ENCODE measurements at regions not wholly inside any gene's neighbourhood (a gene's known extent, or its start where the extent isn't known, plus 50 kb on each side); places are given as distances from the start of the nearest gene placed in this dataset.

DNA sequence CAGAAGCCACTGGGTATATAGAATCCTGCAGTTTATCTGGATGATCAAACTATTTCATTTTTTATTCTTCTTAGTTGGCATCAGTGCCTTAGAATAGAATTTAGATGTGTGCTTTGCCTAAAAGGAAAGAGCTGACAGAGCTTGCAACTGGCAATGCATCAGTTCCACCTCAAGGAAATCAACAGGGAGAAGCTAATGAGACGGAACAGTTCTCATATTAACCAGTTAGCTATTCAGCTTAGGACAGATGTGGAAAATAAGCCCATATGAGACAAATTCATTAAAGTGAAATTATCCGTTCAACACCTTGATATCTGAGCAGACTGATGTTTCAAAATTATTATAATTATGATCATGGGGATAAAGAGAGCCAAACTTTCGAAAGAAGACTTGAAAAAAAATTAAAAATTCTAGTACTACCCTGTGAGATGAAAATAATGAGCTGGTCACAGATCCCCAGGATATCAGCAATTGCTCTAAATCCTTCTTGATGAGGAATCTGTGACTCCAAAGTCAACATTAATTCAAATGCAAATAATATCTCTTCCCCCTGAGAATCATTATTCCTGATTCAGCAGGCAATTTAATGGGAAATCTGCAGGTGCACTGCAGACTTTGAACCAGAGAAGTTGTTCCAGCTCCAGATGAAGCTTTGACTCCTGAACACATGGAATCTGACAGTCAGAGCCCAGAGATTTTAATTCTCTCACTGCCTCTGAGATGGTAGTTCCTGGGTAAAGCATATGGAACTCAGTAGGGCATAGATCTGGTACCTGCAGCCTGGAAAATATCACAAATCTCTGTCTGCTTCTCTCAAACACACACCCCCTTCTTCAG is 486.8 kb downstream of the FOXO1 start:
- Mint-ChIP-seq H3K27me3 (ENCODE audit: low read depth) (peaks cover 55% of the 10 kb centered on the region), H3K9me3 (no peaks in the 10 kb centered on the region), H3K36me3 (no peaks in the 10 kb centered on the region), H3K4me1 (peaks cover 12% of the 10 kb centered on the region), H3K27ac (no peak overlapping the region), H3K4me3 (no peak overlapping the region)
- ChIA-PET CTCF (interaction anchor here (1.0 to 1.5 kb wide), 2 partner anchors 8 to 502 kb away, joined by 5 to 7 read pairs; no protein-coding TSS in a partner anchor), POLR2A (no interaction called here)
- ATAC-seq (no peak), DNase-seq (ENCODE audit: low spot score) (no peak)
- TF ChIP-seq OVOL2 (CRISPR knock-in tag; IDR thresholded peaks at IDR 0.05; ENCODE audit: borderline replicate concordance): no peak
- no peak for TF ChIP-seq ZNF317 (CRISPR knock-in tag; IDR thresholded peaks at IDR 0.05; ENCODE audit: borderline replicate concordance, low read depth)
- no peak for TF ChIP-seq ZNF121 (CRISPR knock-in tag; IDR thresholded peaks at IDR 0.05)
- TF ChIP-seq, protein P1, sequence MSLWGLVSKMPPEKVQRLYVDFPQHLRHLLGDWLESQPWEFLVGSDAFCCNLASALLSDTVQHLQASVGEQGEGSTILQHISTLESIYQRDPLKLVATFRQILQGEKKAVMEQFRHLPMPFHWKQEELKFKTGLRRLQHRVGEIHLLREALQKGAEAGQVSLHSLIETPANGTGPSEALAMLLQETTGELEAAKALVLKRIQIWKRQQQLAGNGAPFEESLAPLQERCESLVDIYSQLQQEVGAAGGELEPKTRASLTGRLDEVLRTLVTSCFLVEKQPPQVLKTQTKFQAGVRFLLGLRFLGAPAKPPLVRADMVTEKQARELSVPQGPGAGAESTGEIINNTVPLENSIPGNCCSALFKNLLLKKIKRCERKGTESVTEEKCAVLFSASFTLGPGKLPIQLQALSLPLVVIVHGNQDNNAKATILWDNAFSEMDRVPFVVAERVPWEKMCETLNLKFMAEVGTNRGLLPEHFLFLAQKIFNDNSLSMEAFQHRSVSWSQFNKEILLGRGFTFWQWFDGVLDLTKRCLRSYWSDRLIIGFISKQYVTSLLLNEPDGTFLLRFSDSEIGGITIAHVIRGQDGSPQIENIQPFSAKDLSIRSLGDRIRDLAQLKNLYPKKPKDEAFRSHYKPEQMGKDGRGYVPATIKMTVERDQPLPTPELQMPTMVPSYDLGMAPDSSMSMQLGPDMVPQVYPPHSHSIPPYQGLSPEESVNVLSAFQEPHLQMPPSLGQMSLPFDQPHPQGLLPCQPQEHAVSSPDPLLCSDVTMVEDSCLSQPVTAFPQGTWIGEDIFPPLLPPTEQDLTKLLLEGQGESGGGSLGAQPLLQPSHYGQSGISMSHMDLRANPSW (CRISPR knock-in tag; conservative IDR thresholded peaks at IDR 0.05; ENCODE audit: low read depth): no peak
- TF ChIP-seq, protein P2, sequence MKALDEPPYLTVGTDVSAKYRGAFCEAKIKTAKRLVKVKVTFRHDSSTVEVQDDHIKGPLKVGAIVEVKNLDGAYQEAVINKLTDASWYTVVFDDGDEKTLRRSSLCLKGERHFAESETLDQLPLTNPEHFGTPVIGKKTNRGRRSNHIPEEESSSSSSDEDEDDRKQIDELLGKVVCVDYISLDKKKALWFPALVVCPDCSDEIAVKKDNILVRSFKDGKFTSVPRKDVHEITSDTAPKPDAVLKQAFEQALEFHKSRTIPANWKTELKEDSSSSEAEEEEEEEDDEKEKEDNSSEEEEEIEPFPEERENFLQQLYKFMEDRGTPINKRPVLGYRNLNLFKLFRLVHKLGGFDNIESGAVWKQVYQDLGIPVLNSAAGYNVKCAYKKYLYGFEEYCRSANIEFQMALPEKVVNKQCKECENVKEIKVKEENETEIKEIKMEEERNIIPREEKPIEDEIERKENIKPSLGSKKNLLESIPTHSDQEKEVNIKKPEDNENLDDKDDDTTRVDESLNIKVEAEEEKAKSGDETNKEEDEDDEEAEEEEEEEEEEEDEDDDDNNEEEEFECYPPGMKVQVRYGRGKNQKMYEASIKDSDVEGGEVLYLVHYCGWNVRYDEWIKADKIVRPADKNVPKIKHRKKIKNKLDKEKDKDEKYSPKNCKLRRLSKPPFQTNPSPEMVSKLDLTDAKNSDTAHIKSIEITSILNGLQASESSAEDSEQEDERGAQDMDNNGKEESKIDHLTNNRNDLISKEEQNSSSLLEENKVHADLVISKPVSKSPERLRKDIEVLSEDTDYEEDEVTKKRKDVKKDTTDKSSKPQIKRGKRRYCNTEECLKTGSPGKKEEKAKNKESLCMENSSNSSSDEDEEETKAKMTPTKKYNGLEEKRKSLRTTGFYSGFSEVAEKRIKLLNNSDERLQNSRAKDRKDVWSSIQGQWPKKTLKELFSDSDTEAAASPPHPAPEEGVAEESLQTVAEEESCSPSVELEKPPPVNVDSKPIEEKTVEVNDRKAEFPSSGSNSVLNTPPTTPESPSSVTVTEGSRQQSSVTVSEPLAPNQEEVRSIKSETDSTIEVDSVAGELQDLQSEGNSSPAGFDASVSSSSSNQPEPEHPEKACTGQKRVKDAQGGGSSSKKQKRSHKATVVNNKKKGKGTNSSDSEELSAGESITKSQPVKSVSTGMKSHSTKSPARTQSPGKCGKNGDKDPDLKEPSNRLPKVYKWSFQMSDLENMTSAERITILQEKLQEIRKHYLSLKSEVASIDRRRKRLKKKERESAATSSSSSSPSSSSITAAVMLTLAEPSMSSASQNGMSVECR (CRISPR knock-in tag; IDR thresholded peaks at IDR 0.05; ENCODE audit: borderline replicate concordance): no peak
- TF ChIP-seq, protein P3, sequence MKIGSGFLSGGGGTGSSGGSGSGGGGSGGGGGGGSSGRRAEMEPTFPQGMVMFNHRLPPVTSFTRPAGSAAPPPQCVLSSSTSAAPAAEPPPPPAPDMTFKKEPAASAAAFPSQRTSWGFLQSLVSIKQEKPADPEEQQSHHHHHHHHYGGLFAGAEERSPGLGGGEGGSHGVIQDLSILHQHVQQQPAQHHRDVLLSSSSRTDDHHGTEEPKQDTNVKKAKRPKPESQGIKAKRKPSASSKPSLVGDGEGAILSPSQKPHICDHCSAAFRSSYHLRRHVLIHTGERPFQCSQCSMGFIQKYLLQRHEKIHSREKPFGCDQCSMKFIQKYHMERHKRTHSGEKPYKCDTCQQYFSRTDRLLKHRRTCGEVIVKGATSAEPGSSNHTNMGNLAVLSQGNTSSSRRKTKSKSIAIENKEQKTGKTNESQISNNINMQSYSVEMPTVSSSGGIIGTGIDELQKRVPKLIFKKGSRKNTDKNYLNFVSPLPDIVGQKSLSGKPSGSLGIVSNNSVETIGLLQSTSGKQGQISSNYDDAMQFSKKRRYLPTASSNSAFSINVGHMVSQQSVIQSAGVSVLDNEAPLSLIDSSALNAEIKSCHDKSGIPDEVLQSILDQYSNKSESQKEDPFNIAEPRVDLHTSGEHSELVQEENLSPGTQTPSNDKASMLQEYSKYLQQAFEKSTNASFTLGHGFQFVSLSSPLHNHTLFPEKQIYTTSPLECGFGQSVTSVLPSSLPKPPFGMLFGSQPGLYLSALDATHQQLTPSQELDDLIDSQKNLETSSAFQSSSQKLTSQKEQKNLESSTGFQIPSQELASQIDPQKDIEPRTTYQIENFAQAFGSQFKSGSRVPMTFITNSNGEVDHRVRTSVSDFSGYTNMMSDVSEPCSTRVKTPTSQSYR (CRISPR knock-in tag; IDR thresholded peaks at IDR 0.05): no peak
- TF ChIP-seq RORB (CRISPR knock-in tag; IDR thresholded peaks at IDR 0.05): no peak

DNA sequence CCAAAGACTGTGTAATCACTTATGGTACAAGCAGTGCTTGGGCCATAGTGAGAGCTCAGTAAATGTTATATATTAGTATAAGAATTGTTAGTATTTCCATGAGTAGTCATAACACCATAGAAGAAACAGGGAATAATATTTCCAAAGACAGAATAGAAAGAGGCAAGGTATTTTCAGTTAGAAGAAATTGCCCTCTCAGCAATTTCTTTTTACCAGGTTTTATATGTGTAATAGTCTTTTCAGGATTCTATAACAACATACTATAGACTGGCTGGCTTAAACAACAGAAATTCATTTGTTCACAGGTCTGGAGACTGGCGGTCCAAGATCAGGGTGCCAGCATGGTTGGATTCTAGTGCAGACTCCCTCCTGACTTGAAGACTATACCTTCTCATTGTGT is 485.7 kb downstream of the FOXO1 start:
- Mint-ChIP-seq H3K27ac (no peak overlapping the region), H3K9me3 (no peaks in the 10 kb centered on the region), H3K4me1 (peaks cover 12% of the 10 kb centered on the region), H3K4me3 (no peak overlapping the region), H3K36me3 (no peaks in the 10 kb centered on the region), H3K27me3 (ENCODE audit: low read depth) (peaks cover 47% of the 10 kb centered on the region)
- ChIA-PET CTCF (interaction anchor here (1.5 kb wide), 1 partner anchor 9 kb away, joined by 7 read pairs; no protein-coding TSS in a partner anchor), POLR2A (no interaction called here)
- DNase-seq (ENCODE audit: low spot score) (no peak), ATAC-seq (no peak)
- TF ChIP-seq, protein P4, sequence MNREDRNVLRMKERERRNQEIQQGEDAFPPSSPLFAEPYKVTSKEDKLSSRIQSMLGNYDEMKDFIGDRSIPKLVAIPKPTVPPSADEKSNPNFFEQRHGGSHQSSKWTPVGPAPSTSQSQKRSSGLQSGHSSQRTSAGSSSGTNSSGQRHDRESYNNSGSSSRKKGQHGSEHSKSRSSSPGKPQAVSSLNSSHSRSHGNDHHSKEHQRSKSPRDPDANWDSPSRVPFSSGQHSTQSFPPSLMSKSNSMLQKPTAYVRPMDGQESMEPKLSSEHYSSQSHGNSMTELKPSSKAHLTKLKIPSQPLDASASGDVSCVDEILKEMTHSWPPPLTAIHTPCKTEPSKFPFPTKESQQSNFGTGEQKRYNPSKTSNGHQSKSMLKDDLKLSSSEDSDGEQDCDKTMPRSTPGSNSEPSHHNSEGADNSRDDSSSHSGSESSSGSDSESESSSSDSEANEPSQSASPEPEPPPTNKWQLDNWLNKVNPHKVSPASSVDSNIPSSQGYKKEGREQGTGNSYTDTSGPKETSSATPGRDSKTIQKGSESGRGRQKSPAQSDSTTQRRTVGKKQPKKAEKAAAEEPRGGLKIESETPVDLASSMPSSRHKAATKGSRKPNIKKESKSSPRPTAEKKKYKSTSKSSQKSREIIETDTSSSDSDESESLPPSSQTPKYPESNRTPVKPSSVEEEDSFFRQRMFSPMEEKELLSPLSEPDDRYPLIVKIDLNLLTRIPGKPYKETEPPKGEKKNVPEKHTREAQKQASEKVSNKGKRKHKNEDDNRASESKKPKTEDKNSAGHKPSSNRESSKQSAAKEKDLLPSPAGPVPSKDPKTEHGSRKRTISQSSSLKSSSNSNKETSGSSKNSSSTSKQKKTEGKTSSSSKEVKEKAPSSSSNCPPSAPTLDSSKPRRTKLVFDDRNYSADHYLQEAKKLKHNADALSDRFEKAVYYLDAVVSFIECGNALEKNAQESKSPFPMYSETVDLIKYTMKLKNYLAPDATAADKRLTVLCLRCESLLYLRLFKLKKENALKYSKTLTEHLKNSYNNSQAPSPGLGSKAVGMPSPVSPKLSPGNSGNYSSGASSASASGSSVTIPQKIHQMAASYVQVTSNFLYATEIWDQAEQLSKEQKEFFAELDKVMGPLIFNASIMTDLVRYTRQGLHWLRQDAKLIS (CRISPR knock-in tag; IDR thresholded peaks at IDR 0.05; ENCODE audit: borderline replicate concordance): no peak
- TF ChIP-seq, protein P2 (CRISPR knock-in tag; IDR thresholded peaks at IDR 0.05; ENCODE audit: borderline replicate concordance): no peak
- TF ChIP-seq JUN (CRISPR knock-in tag; IDR thresholded peaks at IDR 0.05): no peak
- TF ChIP-seq, protein P5, sequence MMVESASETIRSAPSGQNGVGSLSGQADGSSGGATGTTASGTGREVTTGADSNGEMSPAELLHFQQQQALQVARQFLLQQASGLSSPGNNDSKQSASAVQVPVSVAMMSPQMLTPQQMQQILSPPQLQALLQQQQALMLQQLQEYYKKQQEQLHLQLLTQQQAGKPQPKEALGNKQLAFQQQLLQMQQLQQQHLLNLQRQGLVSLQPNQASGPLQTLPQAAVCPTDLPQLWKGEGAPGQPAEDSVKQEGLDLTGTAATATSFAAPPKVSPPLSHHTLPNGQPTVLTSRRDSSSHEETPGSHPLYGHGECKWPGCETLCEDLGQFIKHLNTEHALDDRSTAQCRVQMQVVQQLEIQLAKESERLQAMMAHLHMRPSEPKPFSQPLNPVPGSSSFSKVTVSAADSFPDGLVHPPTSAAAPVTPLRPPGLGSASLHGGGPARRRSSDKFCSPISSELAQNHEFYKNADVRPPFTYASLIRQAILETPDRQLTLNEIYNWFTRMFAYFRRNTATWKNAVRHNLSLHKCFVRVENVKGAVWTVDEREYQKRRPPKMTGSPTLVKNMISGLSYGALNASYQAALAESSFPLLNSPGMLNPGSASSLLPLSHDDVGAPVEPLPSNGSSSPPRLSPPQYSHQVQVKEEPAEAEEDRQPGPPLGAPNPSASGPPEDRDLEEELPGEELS (CRISPR knock-in tag; IDR thresholded peaks at IDR 0.05): no peak
